A673 (cell line): ENCODE measurements at regions not wholly inside any gene's neighbourhood (a gene's known extent, or its start where the extent isn't known, plus 50 kb on each side); places are given as distances from the start of the nearest gene placed in this dataset.

ENCODE experiments used
- CTCF ChIP-seq: fragments of 300-800, 200-600 bp; sonication (generic); conservative IDR thresholded peaks from 2 replicates; pipeline ENCODE4 v1.5.1; 2017; ENCODE audit warnings: low read depth, mild to moderate bottlenecking, antibody characterized with exemption, low read length, moderate library complexity, mixed read lengths
- EZH2 ChIP-seq: fragments of 200-600 bp; sonication (generic); IDR thresholded peaks from 2 replicates; pipeline ENCODE4 v1.6.1; 2017; ENCODE audit warnings: borderline replicate concordance, low read depth, mild to moderate bottlenecking, mixed read lengths, antibody characterized with exemption, low read length; ENCODE audit not compliant: poor library complexity, severe bottlenecking

GRCh38 chr2:20551945-20552328 lies 99.0 kb downstream of the HS1BP3 start:
- TF ChIP-seq EZH2: no peak
- no peak for TF ChIP-seq CTCF
